GM23338 (cell line): ENCODE measurements at regions not wholly inside any gene's neighbourhood (a gene's known extent, or its start where the extent isn't known, plus 50 kb on each side); places are given as distances from the start of the nearest gene placed in this dataset.

Source experiments
- ATAC-seq: fragments of 200-7000 bp; cut with Tn5 transposase; 3 replicates; pipeline ENCODE4 v1.9.1; 2020
- DNase-seq: peaks from one replicate; pipeline ENCODE4 v3.0.0-alpha.2; 2015; ENCODE audit warnings: low spot score
- H2AFZ ChIP-seq: fragments of 200-600 bp; sonication (generic); 2 replicates; pipeline ENCODE4 v1.8.0; 2016; ENCODE audit warnings: antibody characterized with exemption, mild to moderate bottlenecking, moderate library complexity
- H3F3A ChIP-seq: fragments of 200-600 bp; sonication (generic); replicated peaks from 2 replicates; pipeline ENCODE4 v1.8.0; 2017; ENCODE audit warnings: antibody characterized with exemption, mixed run types, low read depth
- H3K27ac ChIP-seq: fragments of 200-600 bp; sonication (generic); 2 replicates; pipeline ENCODE4 v1.6.1; 2016; ENCODE audit warnings: low read depth
- H3K27me3 ChIP-seq: fragments of 200-600 bp; sonication (generic); 2 replicates; pipeline ENCODE4 v1.8.0; 2016; ENCODE audit warnings: mild to moderate bottlenecking, mixed run types, moderate library complexity; ENCODE audit not compliant: insufficient read depth
- H3K36me3 ChIP-seq: fragments of 200-600 bp; sonication (generic); 2 replicates; pipeline ENCODE4 v1.8.0; 2016; ENCODE audit warnings: mild to moderate bottlenecking; ENCODE audit not compliant: insufficient read depth
- H3K4me1 ChIP-seq: fragments of 200-600 bp; sonication (generic); 2 replicates; pipeline ENCODE4 v1.8.0; 2016; ENCODE audit warnings: mild to moderate bottlenecking, moderate library complexity; ENCODE audit not compliant: insufficient read depth
- H3K4me2 ChIP-seq: fragments of 200-600 bp; sonication (generic); 2 replicates; pipeline ENCODE4 v1.7.1; 2017; ENCODE audit warnings: mixed run types
- H3K4me3 ChIP-seq: fragments of 200-600 bp; sonication (generic); 2 replicates; pipeline ENCODE4 v1.6.1; 2016; ENCODE audit warnings: mixed run types
- H3K79me2 ChIP-seq: fragments of 200-600 bp; sonication (generic); replicated peaks from 2 replicates; pipeline ENCODE4 v1.8.0; 2017; ENCODE audit warnings: mild to moderate bottlenecking; ENCODE audit not compliant: insufficient read depth
- H3K9me2 ChIP-seq: fragments of 200-600 bp; sonication (generic); 2 replicates; pipeline ENCODE4 v1.8.0; 2017; ENCODE audit not compliant: insufficient read depth
- H4K20me1 ChIP-seq: fragments of 200-600 bp; sonication (generic); replicated peaks from 2 replicates; pipeline ENCODE4 v1.8.0; 2017; ENCODE audit warnings: mild to moderate bottlenecking; ENCODE audit not compliant: insufficient read depth
- H3K27ac Mint-ChIP-seq: 2 replicates; pipeline ENCODE4 v1.8.0; 2020; ENCODE audit warnings: inconsistent platforms, mild to moderate bottlenecking, moderate library complexity, mixed read lengths
- H3K27me3 Mint-ChIP-seq: 3 replicates; pipeline ENCODE4 v1.8.0; 2022; ENCODE audit warnings: low read depth, mild to moderate bottlenecking, moderate library complexity, mixed read lengths, inconsistent platforms; ENCODE audit not compliant: insufficient read depth, poor library complexity
- H3K36me3 Mint-ChIP-seq: 3 replicates; pipeline ENCODE4 v1.8.0; 2021; ENCODE audit warnings: low read depth, mild to moderate bottlenecking, inconsistent platforms, moderate library complexity, mixed read lengths
- H3K4me1 Mint-ChIP-seq: 3 replicates; pipeline ENCODE4 v1.8.0; 2020; ENCODE audit warnings: mild to moderate bottlenecking, inconsistent platforms, mixed read lengths
- H3K4me3 Mint-ChIP-seq: 3 replicates; pipeline ENCODE4 v1.8.0; 2021; ENCODE audit warnings: moderate library complexity, mild to moderate bottlenecking, inconsistent platforms, mixed read lengths
- H3K9me3 Mint-ChIP-seq: 3 replicates; pipeline ENCODE4 v1.8.0; 2020; ENCODE audit warnings: moderate library complexity, mild to moderate bottlenecking, inconsistent platforms, mixed read lengths
- CREB1 ChIP-seq: fragments of 250-450 bp; sonication (Bioruptor Pico); IDR thresholded peaks from 2 replicates; pipeline ENCODE4 v1.5.0; 2020; ENCODE audit warnings: low read depth, mild to moderate bottlenecking, moderate library complexity
- CTCF ChIP-seq, 2 experiments: fragments of 200-600 bp in 1 of 2; sonication (generic) in 1 of 2; conservative IDR thresholded peaks; 2 replicates each; pipeline versions ENCODE4 v1.5.1 to v1.6.1; 2016 to 2017; ENCODE audit warnings: antibody characterized with exemption in 2 of 2, low read depth in 2 of 2, mild to moderate bottlenecking in 2 of 2, moderate library complexity in 1 of 2
- ETS1 ChIP-seq: IDR thresholded peaks from 2 replicates; pipeline ENCODE4 v1.6.1; 2016; ENCODE audit warnings: antibody characterized with exemption
- EZH2 ChIP-seq: fragments of 200-600 bp; sonication (generic); IDR thresholded peaks from one replicate; pipeline ENCODE4 v1.8.0; 2017; ENCODE audit warnings: antibody characterized with exemption, mild to moderate bottlenecking, low read depth; ENCODE audit not compliant: unreplicated experiment
- EZH2phosphoT487 ChIP-seq: fragments of 200-600 bp; sonication (generic); IDR thresholded peaks from one replicate; pipeline ENCODE4 v1.8.1; 2018; ENCODE audit warnings: antibody characterized with exemption; ENCODE audit not compliant: unreplicated experiment
- JUNB ChIP-seq: IDR thresholded peaks from one replicate; pipeline ENCODE4 v1.6.1; 2016; ENCODE audit warnings: antibody characterized with exemption; ENCODE audit not compliant: unreplicated experiment
- NANOG ChIP-seq: IDR thresholded peaks from 2 replicates; pipeline ENCODE4 v1.6.1; 2016; ENCODE audit warnings: antibody characterized with exemption, borderline replicate concordance
- POLR2AphosphoS5 ChIP-seq: IDR thresholded peaks from 2 replicates; pipeline ENCODE4 v1.6.1; 2016; ENCODE audit warnings: antibody characterized with exemption, low read depth
- STAT1 ChIP-seq: IDR thresholded peaks from one replicate; pipeline ENCODE4 v1.6.1; 2016; ENCODE audit warnings: antibody characterized with exemption; ENCODE audit not compliant: unreplicated experiment
- ZNF114 ChIP-seq: fragments of 250-450 bp; sonication (Bioruptor Pico); IDR thresholded peaks from 2 replicates; pipeline ENCODE4 v1.5.0; 2020; ENCODE audit warnings: mild to moderate bottlenecking, moderate library complexity
- ZNF331 ChIP-seq: fragments of 250-450 bp; sonication (Bioruptor Pico); IDR thresholded peaks from 2 replicates; pipeline ENCODE4 v1.5.0; 2020; ENCODE audit warnings: low read depth, mild to moderate bottlenecking, moderate library complexity
- TF ChIP-seq, protein P1 (sequence below): IDR thresholded peaks from one replicate; pipeline ENCODE4 v1.6.1; 2018; ENCODE audit warnings: antibody characterized with exemption; ENCODE audit not compliant: unreplicated experiment
- TF ChIP-seq, protein P2 (sequence below): fragments of 250-450 bp; sonication (Bioruptor Pico); IDR thresholded peaks from 2 replicates; pipeline ENCODE4 v1.5.0; 2020; ENCODE audit warnings: mild to moderate bottlenecking, moderate library complexity

- H3K9me3 Mint-ChIP-seq = peaks cover 5% of the 10 kb centered on the region; the same call in 2 of the 3 replicates
- no peak for DNase-seq
- H3F3A ChIP-seq = no peaks in the 10 kb centered on the region
- no peak overlapping the region for H3K27ac ChIP-seq
- H3K4me1 ChIP-seq = no peaks in the 10 kb centered on the region
- no peaks in the 10 kb centered on the region for H3K4me1 Mint-ChIP-seq
- H3K36me3 ChIP-seq = no peaks in the 10 kb centered on the region
- TF ChIP-seq EZH2 = no peak
- TF ChIP-seq STAT1 = no peak
- no peak for TF ChIP-seq ZNF114 (CRISPR knock-in tag)
- no peak for TF ChIP-seq CTCF (conservative IDR thresholded peaks at IDR 0.05; ENCODE audit: low read depth in 2 of 2)
- no peak for TF ChIP-seq NANOG
- TF ChIP-seq CREB1 (CRISPR knock-in tag) = no peak
- TF ChIP-seq JUNB = no peak
- TF ChIP-seq, protein P1, sequence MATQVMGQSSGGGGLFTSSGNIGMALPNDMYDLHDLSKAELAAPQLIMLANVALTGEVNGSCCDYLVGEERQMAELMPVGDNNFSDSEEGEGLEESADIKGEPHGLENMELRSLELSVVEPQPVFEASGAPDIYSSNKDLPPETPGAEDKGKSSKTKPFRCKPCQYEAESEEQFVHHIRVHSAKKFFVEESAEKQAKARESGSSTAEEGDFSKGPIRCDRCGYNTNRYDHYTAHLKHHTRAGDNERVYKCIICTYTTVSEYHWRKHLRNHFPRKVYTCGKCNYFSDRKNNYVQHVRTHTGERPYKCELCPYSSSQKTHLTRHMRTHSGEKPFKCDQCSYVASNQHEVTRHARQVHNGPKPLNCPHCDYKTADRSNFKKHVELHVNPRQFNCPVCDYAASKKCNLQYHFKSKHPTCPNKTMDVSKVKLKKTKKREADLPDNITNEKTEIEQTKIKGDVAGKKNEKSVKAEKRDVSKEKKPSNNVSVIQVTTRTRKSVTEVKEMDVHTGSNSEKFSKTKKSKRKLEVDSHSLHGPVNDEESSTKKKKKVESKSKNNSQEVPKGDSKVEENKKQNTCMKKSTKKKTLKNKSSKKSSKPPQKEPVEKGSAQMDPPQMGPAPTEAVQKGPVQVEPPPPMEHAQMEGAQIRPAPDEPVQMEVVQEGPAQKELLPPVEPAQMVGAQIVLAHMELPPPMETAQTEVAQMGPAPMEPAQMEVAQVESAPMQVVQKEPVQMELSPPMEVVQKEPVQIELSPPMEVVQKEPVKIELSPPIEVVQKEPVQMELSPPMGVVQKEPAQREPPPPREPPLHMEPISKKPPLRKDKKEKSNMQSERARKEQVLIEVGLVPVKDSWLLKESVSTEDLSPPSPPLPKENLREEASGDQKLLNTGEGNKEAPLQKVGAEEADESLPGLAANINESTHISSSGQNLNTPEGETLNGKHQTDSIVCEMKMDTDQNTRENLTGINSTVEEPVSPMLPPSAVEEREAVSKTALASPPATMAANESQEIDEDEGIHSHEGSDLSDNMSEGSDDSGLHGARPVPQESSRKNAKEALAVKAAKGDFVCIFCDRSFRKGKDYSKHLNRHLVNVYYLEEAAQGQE = no peak
- TF ChIP-seq ETS1 = no peak
- TF ChIP-seq POLR2AphosphoS5 = no peak
- TF ChIP-seq, protein P2, sequence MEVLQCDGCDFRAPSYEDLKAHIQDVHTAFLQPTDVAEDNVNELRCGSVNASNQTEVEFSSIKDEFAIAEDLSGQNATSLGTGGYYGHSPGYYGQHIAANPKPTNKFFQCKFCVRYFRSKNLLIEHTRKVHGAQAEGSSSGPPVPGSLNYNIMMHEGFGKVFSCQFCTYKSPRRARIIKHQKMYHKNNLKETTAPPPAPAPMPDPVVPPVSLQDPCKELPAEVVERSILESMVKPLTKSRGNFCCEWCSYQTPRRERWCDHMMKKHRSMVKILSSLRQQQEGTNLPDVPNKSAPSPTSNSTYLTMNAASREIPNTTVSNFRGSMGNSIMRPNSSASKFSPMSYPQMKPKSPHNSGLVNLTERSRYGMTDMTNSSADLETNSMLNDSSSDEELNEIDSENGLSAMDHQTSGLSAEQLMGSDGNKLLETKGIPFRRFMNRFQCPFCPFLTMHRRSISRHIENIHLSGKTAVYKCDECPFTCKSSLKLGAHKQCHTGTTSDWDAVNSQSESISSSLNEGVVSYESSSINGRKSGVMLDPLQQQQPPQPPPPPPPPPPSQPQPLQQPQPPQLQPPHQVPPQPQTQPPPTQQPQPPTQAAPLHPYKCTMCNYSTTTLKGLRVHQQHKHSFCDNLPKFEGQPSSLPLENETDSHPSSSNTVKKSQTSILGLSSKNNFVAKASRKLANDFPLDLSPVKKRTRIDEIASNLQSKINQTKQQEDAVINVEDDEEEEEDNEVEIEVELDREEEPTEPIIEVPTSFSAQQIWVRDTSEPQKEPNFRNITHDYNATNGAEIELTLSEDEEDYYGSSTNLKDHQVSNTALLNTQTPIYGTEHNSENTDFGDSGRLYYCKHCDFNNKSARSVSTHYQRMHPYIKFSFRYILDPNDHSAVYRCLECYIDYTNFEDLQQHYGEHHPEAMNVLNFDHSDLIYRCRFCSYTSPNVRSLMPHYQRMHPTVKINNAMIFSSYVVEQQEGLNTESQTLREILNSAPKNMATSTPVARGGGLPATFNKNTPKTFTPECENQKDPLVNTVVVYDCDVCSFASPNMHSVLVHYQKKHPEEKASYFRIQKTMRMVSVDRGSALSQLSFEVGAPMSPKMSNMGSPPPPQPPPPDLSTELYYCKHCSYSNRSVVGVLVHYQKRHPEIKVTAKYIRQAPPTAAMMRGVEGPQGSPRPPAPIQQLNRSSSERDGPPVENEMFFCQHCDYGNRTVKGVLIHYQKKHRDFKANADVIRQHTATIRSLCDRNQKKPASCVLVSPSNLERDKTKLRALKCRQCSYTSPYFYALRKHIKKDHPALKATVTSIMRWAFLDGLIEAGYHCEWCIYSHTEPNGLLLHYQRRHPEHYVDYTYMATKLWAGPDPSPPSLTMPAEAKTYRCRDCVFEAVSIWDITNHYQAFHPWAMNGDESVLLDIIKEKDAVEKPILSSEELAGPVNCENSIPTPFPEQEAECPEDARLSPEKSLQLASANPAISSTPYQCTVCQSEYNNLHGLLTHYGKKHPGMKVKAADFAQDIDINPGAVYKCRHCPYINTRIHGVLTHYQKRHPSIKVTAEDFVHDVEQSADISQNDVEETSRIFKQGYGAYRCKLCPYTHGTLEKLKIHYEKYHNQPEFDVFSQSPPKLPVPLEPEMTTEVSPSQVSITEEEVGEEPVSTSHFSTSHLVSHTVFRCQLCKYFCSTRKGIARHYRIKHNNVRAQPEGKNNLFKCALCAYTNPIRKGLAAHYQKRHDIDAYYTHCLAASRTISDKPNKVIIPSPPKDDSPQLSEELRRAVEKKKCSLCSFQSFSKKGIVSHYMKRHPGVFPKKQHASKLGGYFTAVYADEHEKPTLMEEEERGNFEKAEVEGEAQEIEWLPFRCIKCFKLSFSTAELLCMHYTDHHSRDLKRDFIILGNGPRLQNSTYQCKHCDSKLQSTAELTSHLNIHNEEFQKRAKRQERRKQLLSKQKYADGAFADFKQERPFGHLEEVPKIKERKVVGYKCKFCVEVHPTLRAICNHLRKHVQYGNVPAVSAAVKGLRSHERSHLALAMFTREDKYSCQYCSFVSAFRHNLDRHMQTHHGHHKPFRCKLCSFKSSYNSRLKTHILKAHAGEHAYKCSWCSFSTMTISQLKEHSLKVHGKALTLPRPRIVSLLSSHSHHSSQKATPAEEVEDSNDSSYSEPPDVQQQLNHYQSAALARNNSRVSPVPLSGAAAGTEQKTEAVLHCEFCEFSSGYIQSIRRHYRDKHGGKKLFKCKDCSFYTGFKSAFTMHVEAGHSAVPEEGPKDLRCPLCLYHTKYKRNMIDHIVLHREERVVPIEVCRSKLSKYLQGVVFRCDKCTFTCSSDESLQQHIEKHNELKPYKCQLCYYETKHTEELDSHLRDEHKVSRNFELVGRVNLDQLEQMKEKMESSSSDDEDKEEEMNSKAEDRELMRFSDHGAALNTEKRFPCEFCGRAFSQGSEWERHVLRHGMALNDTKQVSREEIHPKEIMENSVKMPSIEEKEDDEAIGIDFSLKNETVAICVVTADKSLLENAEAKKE (CRISPR knock-in tag) = no peak
- TF ChIP-seq EZH2phosphoT487 = no peak
- no peak for TF ChIP-seq ZNF331 (CRISPR knock-in tag)
- no peak overlapping the region for H3K4me2 ChIP-seq
- H3K36me3 Mint-ChIP-seq = no peaks in the 10 kb centered on the region
- peaks cover 3% of the 10 kb centered on the region for H3K27me3 Mint-ChIP-seq
- ATAC-seq = no peak
- H3K9me2 ChIP-seq = no peaks in the 10 kb centered on the region
- no peaks in the 10 kb centered on the region for H3K79me2 ChIP-seq
- no peak overlapping the region for H3K4me3 Mint-ChIP-seq
- no peak overlapping the region for H3K27ac Mint-ChIP-seq
- H4K20me1 ChIP-seq = no peaks in the 10 kb centered on the region
- H3K27me3 ChIP-seq = no peaks in the 10 kb centered on the region
- H3K4me3 ChIP-seq = no peak overlapping the region
- no peak overlapping the region for H2AFZ ChIP-seq
Measured at GRCh38 chr1:221204055-221204833, 325.0 kb downstream of the HLX start.
